CD4-positive, alpha-beta T cell treated with Interleukin-12 subunit alpha and Interleukin-12 subunit beta, for 1 hour (primary cell): ENCODE measurements at regions not wholly inside any gene's neighbourhood (a gene's known extent, or its start where the extent isn't known, plus 50 kb on each side); places are given as distances from the start of the nearest gene placed in this dataset.

ENCODE experiments used
- DNase-seq: peaks from one replicate; pipeline ENCODE4 v3.0.0-alpha.2; 2020

DNA sequence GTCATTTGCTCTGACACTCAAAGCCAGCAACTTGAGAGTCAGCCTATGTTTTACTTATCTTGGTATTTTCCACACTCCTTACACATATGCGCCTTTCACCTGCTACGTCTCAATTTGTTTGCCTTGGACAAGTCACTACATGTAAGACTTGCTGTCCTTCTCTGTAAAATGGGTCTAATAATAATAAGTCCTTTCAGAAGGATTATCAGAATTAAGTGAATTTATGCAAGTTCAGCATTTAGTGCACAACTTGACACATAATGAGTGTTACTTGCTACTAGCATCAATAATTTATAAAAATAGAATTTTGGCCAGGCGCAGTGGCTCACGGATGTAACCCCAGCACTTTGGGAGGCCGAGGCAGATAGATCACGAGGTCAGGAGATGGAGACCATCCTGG, 71.1 kb upstream of the UBL3 start:
- DNase-seq: no peak

DNA sequence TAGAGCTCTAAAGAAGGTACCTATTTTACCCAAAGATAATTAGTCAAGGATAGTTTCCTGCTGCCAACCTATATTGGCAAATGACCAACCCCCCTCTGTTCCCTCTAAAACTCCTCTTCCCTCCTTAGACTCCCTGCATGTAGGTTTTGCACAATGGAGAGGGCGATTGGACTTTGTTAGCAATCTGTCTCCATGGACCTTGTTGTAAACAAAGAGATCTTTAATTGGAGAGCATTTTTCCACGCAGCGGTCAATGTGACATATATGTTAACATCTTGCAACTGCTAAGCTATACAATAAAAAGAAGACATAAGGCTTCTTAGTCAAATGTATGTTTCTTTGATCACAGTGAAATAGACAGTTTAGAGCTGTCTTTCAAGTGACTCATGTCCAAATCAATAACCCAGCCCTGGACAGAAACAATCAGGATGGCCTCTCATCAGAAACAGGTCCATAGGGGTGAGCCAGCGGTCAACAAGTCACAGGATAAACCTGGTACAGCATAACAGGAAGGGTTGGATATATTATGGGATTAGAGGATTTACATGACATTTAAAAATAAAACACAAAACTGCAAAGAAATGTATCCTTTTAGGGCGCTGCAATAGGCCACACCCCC, 69.7 kb upstream of the UBL3 start:
- no peak for DNase-seq

DNA sequence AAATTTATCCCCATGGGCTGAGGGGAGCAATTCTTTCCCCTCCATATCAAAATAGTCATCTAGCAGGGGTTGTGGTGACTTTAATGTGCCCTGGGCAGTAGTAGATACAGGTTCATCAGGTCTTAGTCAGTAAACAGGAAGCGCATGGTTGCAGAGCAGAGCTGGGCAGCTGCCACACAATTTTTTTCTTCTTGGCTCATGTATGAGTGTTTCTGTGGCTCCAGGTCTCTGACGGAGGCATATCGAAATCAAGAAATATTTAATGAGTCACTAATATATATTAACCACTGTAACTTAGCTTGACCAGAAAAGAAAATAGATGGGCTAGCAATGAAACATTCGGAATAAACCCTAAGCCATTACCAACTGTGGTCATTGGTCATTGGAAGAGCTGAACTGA, 68.4 kb upstream of the UBL3 start:
- no peak for DNase-seq

DNA sequence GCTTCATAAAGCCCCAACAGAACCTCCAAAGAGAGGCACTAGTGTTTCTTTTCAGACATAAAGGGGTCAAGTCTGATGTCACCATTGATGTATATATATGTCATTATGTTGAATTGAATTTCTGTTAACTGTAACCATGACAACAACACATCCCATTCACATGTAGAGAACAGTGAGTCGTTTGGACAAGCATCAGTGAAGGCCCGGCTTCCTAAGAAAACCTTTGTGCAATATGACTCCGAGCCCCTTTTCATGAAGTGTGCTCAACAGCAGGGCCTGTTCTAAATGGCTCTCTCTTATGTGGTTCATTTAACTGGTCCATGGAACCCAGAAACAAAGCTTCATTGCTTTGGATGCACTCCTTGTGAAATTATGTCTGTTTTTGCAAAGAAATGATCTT, 67.2 kb upstream of the UBL3 start:
- DNase-seq: no peak

DNA sequence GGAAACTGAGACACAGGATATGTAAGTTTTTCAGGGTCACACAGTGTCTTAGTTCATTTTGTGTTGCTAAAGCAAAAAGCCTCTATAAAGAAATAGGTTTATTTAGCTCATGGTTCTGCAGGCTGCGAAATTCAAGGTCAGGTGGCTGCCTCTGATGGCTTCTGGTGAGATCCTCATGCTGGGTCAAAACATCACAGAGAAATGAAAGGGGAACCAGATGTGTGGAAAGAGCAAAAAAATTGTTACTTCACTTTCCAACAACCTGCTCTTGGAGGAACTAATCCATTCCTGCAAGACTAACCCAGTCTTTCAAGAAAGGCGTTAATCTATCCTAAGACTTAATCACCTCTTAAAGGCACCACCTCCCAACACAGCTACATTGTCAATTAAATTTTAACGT, 64.2 kb upstream of the UBL3 start:
- DNase-seq: no peak

DNA sequence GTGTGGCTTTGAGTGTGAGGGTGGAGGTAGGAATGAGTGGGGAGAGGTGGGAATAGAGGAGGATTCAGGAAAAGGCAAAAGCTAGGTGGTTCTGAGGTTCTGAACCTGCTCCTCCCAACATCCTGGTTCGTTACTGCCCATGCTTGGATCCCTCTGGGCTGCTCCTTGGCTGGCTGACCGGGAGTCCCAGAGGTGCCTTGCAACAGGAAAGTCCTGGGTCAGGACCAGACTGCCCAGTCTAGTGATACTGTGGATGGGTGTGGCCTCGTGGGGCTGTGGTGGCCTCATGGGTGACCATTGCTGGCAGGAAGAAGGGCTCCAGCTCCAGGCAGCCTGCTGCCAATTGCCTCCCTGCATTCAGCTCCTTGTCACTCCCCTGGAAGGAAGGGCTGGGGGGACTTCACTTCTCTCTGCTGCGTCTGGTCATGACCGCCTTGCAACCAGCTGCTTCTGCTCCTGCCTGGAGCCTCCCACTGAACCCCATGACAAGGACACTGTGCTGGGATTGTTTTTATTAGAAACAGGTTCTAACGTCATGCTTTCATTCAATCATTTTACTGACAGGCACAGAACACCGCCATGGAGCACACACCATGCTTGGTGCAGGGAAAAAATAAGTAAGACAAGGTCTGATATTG, 61.5 kb upstream of the UBL3 start:
- no peak for DNase-seq

DNA sequence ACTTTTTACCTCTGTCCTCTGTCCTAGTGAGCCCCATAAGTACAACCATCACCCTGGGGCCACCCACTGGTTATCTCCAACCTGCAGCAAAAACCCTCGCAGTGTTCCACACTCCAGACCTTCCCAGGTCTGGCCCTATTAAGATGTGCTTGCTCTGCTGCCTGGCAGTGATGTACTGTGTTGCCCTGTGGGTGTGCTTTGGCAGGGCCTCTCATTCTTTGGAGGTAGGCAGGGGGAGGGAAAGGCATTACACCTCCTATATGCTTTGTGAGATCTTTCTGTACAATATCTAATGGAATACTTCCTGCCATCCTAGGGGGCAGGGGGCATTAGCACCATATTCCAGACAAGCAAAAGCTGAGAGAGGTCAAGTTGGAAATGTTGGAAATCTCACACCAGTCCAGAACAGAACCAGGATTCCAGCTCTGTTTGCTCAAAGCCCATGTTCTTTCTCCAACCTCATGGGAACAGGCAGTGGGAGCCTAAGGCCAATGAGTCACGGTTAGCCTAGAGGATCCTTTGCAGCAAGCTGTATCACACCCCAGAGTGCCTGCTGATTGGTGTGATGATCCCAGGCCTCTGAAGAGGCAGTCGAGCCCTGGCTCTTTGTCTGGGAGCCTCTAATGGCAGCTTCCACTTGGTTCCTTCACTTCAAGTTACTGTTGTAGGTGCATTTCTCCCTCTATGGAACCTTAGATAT, 59.7 kb upstream of the UBL3 start:
- no peak for DNase-seq

DNA sequence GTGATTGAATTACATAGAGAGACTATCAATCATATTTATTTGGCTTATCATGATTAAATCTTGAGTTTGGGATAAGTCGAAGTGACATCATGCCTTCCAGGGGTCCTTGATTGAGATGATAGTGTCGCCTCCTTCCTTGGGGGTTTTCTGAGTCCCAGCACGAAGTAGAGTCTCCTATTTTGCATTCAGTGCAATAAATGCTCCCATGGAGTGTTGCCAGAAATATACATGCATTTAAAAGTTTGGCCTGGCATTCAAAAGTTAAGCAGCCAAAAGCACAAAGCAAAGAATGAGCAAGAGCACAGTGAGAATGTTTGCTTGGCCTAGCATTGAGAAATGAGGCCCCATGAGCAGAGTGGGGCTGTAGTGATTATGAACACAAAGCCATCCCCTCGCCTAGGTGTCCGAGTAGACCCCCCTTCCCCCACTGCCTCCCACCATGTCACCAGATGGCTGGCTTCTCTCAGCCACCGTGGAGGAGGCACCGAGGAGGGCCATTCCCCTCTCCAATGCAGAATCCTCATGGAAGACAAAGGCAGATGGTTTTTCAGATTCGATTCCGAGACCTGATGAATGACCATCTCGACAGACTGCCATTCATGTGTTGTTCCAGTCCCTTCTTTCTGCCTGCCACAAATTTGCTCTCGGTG, 58.8 kb upstream of the UBL3 start:
- no peak for DNase-seq

DNA sequence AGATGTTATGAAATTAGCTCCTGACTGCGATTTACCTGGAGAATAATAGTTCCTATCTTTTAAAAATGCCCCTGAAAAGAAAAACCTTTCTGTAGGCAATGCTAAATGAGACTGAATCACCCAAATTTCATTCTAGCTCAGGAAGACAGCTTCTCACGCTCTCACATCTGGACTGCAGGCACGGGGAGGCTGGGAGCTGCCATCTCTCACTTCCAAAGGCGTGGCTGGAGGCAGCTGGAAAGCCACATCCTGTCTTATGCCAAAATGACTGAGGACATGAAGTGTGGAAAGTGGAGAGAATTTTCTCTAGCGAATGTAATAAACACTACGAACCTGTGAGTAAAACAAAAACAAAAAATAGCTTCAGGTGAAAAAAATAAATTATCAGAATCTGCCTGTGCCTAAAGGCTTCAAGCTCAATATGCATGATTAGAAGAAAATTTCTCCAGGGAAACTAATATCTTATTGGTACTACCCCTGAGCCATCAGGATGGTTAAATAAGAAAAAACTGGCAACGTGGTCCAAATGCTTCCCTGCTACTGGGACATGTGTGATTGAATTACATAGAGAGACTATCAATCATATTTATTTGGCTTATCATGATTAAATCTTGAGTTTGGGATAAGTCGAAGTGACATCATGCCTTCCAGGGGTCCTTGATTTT, 58.1 kb upstream of the UBL3 start:
- DNase-seq: no peak

DNA sequence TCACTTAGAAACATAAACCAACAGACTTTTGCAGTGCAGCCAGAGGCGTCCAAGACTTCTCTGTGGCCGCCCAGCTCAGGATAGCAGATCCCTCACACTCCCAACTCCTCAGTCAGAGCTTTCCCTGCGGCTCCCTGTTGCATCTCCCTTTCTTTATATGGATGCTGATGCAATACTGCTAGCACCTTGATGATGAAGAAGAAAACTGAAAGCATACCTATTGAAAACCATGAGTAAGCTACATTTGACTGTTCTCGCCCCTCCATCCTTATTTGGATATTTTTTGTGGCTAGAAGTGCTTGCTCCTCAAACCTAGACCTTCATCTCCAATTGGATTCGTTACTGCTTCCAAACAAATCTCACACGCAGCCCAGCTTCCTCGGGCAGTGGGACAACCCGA, 57.3 kb upstream of the UBL3 start:
- no peak for DNase-seq

DNA sequence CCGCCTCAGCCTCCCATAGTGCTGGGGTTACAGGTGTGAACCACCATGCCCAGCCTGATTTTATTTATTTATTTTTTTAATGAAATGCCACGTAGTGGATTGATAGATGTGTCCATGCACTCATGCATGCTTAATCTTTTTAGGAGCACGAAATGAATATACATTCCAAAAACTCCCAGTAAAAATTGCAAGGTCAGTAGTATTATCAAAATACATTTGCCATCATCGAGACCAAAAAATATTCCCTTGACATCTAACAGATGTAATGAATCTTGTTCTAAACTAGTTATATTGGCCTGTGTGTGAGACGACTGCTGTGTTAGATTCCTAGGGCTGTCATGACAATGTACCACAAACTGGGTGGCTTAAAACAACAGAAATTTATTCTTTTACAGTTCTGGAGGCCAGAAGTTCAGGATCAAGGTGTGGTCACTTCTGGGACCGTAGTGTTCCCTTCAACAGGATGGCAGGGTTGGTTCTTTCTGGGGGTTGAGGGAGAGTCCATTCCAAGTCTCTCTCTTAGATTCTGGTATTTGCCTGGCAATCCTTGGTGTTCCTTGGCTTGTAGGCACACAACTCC, 56.1 kb upstream of the UBL3 start:
- DNase-seq: no peak

DNA sequence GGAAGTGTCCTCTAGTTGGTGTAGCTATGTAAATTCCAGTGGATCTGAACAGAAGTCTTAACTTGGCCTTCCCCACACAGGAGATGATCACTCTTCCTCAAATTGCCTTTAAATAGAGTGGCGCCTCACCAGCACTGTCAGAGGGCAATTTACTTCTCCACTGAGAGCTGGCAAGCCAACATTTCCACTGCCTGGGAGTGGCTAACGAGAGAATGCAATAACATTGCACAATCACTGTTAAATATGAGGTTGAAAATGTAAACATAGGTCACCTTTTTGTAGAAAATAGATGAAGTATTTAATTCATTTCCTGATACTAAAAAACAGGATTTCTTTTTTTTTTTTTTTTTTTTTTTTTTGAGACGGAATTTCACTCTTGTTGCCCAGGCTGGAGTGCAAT, 55.4 kb upstream of the UBL3 start:
- DNase-seq: no peak

DNA sequence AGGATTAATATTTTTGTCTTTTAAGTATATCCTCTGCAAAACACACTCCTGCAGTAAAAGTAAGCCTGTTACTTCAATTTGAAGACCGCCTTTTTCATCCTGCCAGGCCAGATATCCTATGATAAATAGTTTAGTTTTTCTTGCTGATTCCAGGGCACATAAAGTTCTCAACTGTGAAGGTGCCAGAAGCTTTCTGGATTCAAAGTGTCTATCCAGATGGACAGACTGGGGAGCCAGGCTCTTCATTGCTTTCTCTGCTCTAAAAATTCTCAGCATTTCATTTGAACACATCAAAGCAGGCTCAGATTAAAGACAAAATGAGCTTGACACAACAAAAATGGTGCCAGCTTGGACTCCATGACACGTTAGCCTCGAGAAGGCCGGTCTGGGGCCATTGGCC, 53.6 kb upstream of the UBL3 start:
- no peak for DNase-seq

DNA sequence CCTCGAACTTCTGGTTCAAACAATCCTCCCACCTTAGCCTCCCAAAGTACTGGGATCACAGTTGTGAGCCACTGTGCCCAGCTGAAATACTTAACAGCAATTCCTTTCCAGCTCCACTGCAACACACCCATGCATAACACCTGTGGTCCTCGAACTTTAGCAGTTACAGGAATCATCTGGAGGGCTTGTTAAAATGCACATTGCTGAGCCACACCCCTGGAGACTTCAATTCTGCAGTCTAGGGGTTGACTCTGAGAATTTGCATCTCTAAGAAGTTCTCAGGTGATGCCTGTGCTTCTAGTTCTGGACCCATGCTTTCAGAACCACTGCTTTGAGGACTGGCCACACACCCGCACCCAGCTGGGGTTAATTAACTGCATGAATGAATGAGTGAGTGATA, 53.1 kb upstream of the UBL3 start:
- no peak for DNase-seq

DNA sequence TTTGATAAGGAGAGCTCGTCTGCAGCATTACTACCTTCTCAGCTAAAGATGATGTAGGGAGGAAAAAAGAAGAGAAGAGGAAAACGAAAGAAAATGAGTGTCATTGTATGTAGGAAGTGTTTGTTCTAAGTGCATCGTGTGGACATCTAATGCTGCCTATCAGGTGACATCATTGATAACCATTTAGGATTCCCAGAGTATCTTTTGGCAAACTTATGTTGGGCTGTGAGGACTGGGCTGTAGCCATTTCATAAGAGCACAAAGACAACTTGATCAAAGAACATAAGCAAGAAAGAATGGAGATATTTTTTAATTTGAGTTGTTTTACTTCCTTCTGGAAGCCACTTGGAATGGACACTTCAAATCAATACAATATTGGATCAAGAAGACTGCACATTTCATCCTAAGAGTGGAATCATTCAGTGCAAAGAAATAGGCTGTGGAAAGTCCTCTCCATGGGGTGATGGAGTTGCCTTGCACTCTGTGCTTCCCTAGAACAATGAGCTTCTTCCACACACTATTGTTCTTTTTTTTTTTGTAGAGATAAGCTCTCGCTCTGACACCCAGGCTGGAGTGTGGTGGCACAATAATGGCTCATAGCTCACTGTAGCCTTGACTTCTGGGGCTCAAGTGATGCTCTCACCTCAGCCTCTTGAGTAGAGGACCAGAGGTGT, 52.4 kb upstream of the UBL3 start:
- no peak for DNase-seq

DNA sequence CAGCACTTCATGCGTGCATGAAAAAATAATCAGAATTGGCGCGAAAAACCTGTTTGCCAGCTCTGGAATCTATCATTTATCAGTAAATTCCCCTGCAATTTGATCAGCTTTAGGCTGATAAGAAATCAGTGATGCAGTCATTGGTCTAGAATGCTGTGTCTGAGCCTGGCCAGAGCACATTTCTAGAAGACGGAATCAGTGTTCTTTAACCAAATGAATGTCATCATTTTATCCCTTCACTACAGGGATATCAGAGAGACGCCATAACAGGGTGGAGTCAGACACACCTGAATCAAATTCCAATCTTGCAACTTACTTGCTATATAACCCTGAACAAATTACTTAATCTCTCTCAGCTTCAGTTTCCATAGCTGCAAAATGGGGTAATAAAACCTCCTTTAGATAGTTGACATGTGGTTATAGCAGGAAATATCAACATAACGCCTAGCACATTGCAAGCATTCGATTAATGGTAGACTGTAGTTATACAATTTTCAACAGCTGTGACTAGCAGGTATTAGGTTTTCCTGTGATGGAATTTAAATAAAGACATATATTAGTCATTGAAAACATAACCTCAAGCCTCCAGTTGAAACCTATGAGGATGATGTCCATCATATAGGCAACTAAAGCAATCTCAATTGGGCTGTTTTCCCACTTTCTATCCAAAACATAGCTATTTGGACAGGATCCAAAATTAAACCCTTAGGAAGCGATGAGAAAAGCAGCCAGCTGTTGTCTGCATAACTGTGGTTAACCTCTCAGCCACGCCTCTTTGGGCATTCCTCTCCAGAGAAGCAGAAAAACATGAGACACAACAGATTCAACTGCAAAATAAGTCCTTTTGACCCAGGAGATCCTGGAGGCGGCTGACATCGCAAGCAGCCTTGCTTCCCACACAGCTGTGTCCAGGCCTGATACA, 51.6 kb upstream of the UBL3 start:
- peak; percentile 61 for DNase-seq
